GM20000 (cell line): ENCODE measurements at regions not wholly inside any gene's neighbourhood (a gene's known extent, or its start where the extent isn't known, plus 50 kb on each side); places are given as distances from the start of the nearest gene placed in this dataset.

Experiments used
- DNase-seq: peaks from one replicate; pipeline ENCODE4 v3.0.0; 2012; ENCODE audit warnings: low spot score
- TF ChIP-seq, protein P1 (sequence below): IDR thresholded peaks from 2 replicates; pipeline ENCODE4 v1.5.1; 2012; ENCODE audit warnings: mild to moderate bottlenecking, control low read depth; ENCODE audit errors: extremely low read depth, missing control alignments

DNA sequence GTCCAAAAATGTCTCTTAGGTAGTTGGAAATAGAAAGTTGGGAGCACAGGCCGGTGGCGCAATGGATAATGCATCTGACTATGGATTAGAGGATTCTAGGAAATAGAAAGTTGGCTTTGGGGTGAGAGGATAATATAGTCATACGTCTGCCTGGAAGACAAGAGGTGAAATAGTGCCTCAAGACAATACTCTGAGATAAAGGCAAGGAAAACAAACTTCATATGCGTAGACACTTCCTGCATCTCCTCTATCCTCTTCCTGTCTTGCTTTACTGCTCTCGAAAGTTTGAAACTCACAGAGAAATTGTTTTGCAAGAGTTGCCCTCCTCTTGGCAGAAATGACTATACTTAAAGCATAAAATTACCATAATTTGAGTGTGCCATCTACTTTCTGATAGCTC, 153.2 kb upstream of the FBXL7 start:
- no peak for DNase-seq
- TF ChIP-seq, protein P1, sequence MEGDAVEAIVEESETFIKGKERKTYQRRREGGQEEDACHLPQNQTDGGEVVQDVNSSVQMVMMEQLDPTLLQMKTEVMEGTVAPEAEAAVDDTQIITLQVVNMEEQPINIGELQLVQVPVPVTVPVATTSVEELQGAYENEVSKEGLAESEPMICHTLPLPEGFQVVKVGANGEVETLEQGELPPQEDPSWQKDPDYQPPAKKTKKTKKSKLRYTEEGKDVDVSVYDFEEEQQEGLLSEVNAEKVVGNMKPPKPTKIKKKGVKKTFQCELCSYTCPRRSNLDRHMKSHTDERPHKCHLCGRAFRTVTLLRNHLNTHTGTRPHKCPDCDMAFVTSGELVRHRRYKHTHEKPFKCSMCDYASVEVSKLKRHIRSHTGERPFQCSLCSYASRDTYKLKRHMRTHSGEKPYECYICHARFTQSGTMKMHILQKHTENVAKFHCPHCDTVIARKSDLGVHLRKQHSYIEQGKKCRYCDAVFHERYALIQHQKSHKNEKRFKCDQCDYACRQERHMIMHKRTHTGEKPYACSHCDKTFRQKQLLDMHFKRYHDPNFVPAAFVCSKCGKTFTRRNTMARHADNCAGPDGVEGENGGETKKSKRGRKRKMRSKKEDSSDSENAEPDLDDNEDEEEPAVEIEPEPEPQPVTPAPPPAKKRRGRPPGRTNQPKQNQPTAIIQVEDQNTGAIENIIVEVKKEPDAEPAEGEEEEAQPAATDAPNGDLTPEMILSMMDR: no peak

- TF ChIP-seq, protein P1: no peak
- DNase-seq: no peak
Observed at GRCh38 chr5:15344954-15345353, 155.0 kb upstream of the FBXL7 start.

DNA sequence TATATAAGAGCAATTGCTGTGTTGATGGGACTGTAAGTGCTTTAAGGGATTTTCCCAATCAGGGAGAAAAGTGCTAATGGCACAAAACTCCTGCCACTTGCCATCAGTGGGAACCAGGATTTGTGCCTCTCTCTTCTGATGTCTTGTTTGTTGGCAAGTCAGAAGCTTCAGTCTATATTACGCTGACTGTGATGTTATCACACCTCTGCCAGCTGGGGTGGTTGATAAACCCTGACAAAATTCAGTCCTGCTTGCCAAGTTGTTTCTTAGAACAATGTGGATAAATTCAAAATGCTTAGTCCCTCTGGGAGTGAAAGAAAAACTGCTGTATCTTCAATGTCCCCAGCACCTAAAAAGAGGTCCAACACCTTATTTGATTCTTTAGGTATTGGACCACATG, 161.4 kb upstream of the FBXL7 start:
- no peak for DNase-seq
- TF ChIP-seq, protein P1: no peak

DNA sequence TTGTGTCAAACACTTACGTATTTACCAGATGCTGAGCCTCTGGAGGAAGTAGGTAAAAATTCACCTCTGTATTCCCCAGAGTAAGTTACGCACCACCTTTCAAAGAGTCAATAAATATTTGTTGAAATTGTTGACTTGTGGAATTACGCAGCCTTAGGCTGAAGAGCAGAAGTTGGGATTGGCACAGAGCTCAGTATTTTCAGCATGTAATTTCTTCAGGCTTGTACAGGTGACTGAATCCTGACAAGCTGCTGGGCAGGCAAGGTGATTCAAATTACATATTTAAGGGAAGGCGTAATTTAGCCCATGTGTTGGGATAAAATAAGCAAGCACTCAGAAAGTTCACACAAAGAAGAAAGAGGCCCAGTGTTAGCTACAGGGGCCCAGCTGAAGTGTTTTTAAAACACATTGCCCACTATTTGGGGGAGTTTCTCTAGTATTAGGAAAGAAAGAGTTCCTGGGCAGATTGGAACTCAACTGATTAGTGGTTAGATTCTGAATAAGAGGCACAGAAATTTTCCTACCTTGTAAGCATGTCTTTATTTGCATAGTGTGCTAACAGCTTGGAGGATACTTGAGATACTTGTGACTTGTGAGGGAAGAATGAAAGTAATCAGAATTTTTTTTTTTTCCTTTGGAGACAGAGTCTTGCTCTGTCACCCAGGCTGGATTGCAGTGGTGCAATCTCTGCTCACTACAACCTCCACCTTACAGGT, 165.3 kb upstream of the FBXL7 start:
- no peak for DNase-seq
- TF ChIP-seq, protein P1: no peak

- DNase-seq: no peak
- TF ChIP-seq, protein P1: no peak
Observed at GRCh38 chr5:15333091-15333490, 166.9 kb upstream of the FBXL7 start.

- DNase-seq: no peak
- TF ChIP-seq, protein P1: no peak
Observed at GRCh38 chr5:15326932-15327331, 173.0 kb upstream of the FBXL7 start.

DNA sequence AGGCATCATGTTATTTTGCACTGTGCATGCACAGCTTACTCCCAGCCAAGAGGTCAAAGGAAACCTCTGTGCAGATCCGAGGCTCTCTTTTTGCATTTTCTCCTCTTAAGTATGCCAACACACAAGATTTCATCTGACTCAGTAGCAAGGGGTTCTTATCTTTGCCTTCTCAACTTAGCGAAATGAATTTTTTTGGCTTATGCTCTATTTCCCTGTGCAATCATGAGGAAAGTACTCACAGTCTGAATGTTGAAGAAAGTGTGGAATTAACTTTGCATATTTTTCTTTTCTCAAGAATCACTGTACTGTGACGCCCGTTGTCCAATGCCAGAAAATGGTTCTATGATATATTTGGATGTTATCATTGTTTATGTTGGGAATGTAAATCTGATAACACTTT, 173.5 kb upstream of the FBXL7 start:
- TF ChIP-seq, protein P1: no peak
- DNase-seq: no peak
